Upper lobe of left lung (tissue), 4 donors: ENCODE measurements at regions not wholly inside any gene's neighbourhood (a gene's known extent, or its start where the extent isn't known, plus 50 kb on each side); places are given as distances from the start of the nearest gene placed in this dataset.

ENCODE experiments used
- EP300 ChIP-seq, 4 donors: sonication (generic); formaldehyde crosslinking; IDR thresholded peaks; one replicate each; pipeline ENCODE4 v1.5.1; 2017; ENCODE audit warnings: antibody characterized with exemption in 4 of 4, control low read depth in 2 of 4
- POLR2A ChIP-seq, 4 donors: fragments of 450-650 bp; IDR thresholded peaks; one replicate each; pipeline ENCODE4 v1.5.1; 2016 to 2017; ENCODE audit warnings: antibody characterized with exemption in 4 of 4, mild to moderate bottlenecking in 2 of 4
- POLR2AphosphoS5 ChIP-seq, 2 donors: sonication (generic); formaldehyde crosslinking; IDR thresholded peaks; one replicate each; pipeline ENCODE4 v1.5.1; 2017; ENCODE audit warnings: antibody characterized with exemption in 2 of 2
- TF ChIP-seq, protein P1 (sequence below), 6 experiments: fragments of 450-650 bp in 4 of 6; fragments of 200-600 bp in 2 of 6; sonication (generic) in 2 of 6; IDR thresholded peaks; one replicate each; pipeline ENCODE4 v1.5.1; 2016 to 2019; ENCODE audit warnings: antibody characterized with exemption in 6 of 6

DNA sequence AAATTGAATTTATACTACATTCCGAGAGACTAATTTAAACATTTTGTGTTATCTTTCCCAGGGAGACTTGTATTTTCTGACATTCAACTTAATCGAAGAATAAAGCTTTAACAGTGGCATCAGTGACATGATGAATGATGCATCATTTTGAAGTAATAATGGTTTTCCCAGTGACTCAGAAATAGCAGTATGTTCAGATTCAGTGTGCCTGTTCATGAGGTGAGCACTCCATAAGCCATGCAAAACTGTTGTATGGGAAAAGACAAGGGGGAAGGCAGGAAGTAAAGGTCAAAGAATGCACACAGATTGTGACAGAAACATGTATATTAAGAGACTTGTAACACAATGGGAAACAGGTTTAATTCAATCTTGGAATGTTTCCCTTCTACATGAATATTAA is 1348.2 kb upstream of the GJE1 start:
- no peak for TF ChIP-seq POLR2AphosphoS5 (IDR thresholded peaks at IDR 0.05)
- TF ChIP-seq, protein P1, sequence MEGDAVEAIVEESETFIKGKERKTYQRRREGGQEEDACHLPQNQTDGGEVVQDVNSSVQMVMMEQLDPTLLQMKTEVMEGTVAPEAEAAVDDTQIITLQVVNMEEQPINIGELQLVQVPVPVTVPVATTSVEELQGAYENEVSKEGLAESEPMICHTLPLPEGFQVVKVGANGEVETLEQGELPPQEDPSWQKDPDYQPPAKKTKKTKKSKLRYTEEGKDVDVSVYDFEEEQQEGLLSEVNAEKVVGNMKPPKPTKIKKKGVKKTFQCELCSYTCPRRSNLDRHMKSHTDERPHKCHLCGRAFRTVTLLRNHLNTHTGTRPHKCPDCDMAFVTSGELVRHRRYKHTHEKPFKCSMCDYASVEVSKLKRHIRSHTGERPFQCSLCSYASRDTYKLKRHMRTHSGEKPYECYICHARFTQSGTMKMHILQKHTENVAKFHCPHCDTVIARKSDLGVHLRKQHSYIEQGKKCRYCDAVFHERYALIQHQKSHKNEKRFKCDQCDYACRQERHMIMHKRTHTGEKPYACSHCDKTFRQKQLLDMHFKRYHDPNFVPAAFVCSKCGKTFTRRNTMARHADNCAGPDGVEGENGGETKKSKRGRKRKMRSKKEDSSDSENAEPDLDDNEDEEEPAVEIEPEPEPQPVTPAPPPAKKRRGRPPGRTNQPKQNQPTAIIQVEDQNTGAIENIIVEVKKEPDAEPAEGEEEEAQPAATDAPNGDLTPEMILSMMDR (IDR thresholded peaks at IDR 0.05): no peak
- no peak for TF ChIP-seq POLR2A (IDR thresholded peaks at IDR 0.05)
- TF ChIP-seq EP300 (IDR thresholded peaks at IDR 0.05): no peak
